ENCODE measurements at regions not wholly inside any gene's neighbourhood (a gene's known extent, or its start where the extent isn't known, plus 50 kb on each side); places are given as distances from the start of the nearest gene placed in this dataset.

GRCh38 chr11:24324211-24324610 is 172.6 kb upstream of the LUZP2 start:
- Histone ChIP-seq H3K9ac (ENCODE audit: low read depth, low read length) (no peak overlapping the region), H3K36me3 (ENCODE audit: insufficient read depth, low read length) (no peaks in the 10 kb centered on the region), H3K27me3 (ENCODE audit: insufficient read depth, low read length) (no peaks in the 10 kb centered on the region), H3K4me3 (ENCODE audit: low read length) (no peak overlapping the region), H3K27ac (ENCODE audit: low read depth, low read length) (no peak overlapping the region), H3K4me1 (ENCODE audit: insufficient read depth, low read length) (0 out of 2 replicates have a peak, but pooled peaks cover 2% of the 10 kb centered on the region), H3K9me3 (ENCODE audit: insufficient read depth, low read depth, low read length) (no peaks in the 10 kb centered on the region)

DNA sequence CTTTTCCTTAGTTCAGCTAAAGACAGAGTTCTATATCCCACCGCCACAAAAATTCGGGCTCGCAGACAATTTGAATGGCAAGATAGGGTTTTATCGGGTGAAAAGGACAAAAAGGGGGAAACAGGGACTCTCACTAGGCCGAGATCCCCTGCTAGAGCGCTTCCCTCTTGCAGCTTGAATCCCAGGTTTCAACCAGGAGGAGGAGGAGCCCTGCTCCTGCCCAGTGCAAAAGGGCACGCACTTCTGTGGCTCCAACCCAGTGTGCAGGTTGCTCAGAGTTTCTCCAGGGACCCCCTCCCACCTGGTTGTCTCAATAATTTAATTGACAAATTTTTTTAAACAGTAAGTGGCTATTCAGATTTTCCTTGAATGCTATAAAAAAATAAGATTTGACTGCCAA is 152.6 kb upstream of the LUZP2 start:
- H3K9ac ChIP-seq (ENCODE audit: low read depth, low read length), result no peak overlapping the region
- no peak overlapping the region for H3K4me3 ChIP-seq (ENCODE audit: low read length)
- H3K9me3 ChIP-seq (ENCODE audit: insufficient read depth, low read depth, low read length), result no peaks in the 10 kb centered on the region
- 83% methylated on average over 7 of the region's 7 CpGs for WGBS
- H3K4me1 ChIP-seq (ENCODE audit: insufficient read depth, low read length), result no peaks in the 10 kb centered on the region
- no peak overlapping the region for H3K27ac ChIP-seq (ENCODE audit: low read depth, low read length)
- H3K27me3 ChIP-seq (ENCODE audit: insufficient read depth, low read length), result no peaks in the 10 kb centered on the region
- no peaks in the 10 kb centered on the region for H3K36me3 ChIP-seq (ENCODE audit: insufficient read depth, low read length)

DNA sequence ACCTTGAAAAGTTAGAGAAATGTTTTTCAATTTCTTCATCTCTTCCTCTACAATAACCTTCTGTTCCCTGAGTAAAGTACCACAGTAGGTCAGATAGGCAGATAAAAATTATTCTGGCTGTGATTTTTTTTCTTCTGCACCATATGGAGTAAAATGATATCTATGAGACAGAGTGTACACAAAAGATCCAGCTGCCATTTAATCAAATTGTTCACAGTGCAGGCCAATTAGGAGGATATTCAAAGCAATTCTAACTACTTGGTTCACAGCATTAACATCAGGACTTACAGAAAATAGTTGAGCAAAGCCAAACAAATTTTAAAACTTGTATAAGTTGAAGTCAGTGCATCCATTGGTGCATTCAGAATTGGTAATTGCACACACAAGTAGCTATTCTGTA is 147.9 kb upstream of the LUZP2 start:
- Histone ChIP-seq H3K36me3 (ENCODE audit: insufficient read depth, low read length) (no peaks in the 10 kb centered on the region), H3K27me3 (ENCODE audit: insufficient read depth, low read length) (no peaks in the 10 kb centered on the region), H3K4me1 (ENCODE audit: insufficient read depth, low read length) (no peaks in the 10 kb centered on the region), H3K27ac (ENCODE audit: low read depth, low read length) (no peak overlapping the region), H3K9ac (ENCODE audit: low read depth, low read length) (no peak overlapping the region), H3K4me3 (ENCODE audit: low read length) (no peak overlapping the region), H3K9me3 (ENCODE audit: insufficient read depth, low read depth, low read length) (no peaks in the 10 kb centered on the region)

- WGBS, result 92% methylated on average over 1 of the region's 2 CpGs
Observed at GRCh38 chr11:24351179-24351578, 145.7 kb upstream of the LUZP2 start.

DNA sequence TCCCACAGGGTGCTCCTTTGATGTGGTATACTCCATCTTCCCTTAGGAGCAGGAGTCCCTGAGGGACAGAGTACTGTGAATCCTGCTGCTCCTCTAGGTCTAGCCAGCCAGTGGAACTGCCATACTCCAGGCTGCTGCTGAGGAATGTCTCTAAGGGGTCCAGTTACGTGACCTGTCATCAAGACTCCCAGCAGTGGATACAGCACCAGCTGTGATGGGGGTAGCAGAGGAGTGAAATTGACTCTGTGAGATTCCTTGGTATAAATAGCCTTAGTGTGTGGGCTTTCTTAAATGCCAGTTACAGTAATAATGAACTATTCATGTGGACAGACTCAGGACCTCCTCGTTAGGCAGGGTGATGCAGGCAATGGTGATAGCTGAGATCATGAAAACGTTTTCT is 140.4 kb upstream of the LUZP2 start:
- no peak overlapping the region for H3K9ac ChIP-seq (ENCODE audit: low read depth, low read length)
- 86% methylated on average over 3 of the region's 3 CpGs for WGBS
- H3K36me3 ChIP-seq (ENCODE audit: insufficient read depth, low read length), result no peaks in the 10 kb centered on the region
- H3K27me3 ChIP-seq (ENCODE audit: insufficient read depth, low read length), result no peaks in the 10 kb centered on the region
- no peak overlapping the region for H3K27ac ChIP-seq (ENCODE audit: low read depth, low read length)
- H3K4me1 ChIP-seq (ENCODE audit: insufficient read depth, low read length), result no peaks in the 10 kb centered on the region
- H3K9me3 ChIP-seq (ENCODE audit: insufficient read depth, low read depth, low read length), result peaks cover 6% of the 10 kb centered on the region; the same call in 1 of the 2 replicates
- no peak overlapping the region for H3K4me3 ChIP-seq (ENCODE audit: low read length)

More at GRCh38 chr11:24351179-24351578, 145.7 kb upstream of the LUZP2 start:
- no peaks in the 10 kb centered on the region for H3K4me1 ChIP-seq (ENCODE audit: insufficient read depth, low read length)
- H3K27ac ChIP-seq (ENCODE audit: low read depth, low read length), result no peak overlapping the region
- H3K36me3 ChIP-seq (ENCODE audit: insufficient read depth, low read length), result no peaks in the 10 kb centered on the region
- no peak overlapping the region for H3K4me3 ChIP-seq (ENCODE audit: low read length)
- H3K9ac ChIP-seq (ENCODE audit: low read depth, low read length), result no peak overlapping the region
- no peaks in the 10 kb centered on the region for H3K27me3 ChIP-seq (ENCODE audit: insufficient read depth, low read length)
- H3K9me3 ChIP-seq (ENCODE audit: insufficient read depth, low read depth, low read length), result no peaks in the 10 kb centered on the region

GRCh38 chr11:24357620-24358410 is 139.0 kb upstream of the LUZP2 start:
- no peak overlapping the region for H3K9ac ChIP-seq (ENCODE audit: low read depth, low read length)
- no peak overlapping the region for H3K4me3 ChIP-seq (ENCODE audit: low read length)
- no peaks in the 10 kb centered on the region for H3K27me3 ChIP-seq (ENCODE audit: insufficient read depth, low read length)
- no peaks in the 10 kb centered on the region for H3K4me1 ChIP-seq (ENCODE audit: insufficient read depth, low read length)
- H3K36me3 ChIP-seq (ENCODE audit: insufficient read depth, low read length), result no peaks in the 10 kb centered on the region
- H3K9me3 ChIP-seq (ENCODE audit: insufficient read depth, low read depth, low read length), result peaks cover 13% of the 10 kb centered on the region; the same call in 1 of the 2 replicates
- no peak overlapping the region for H3K27ac ChIP-seq (ENCODE audit: low read depth, low read length)
- WGBS, result 90% methylated on average over 8 of the region's 8 CpGs

GRCh38 chr11:24372491-24372890 is 124.4 kb upstream of the LUZP2 start:
- no peaks in the 10 kb centered on the region for H3K9me3 ChIP-seq (ENCODE audit: insufficient read depth, low read depth, low read length)
- H3K36me3 ChIP-seq (ENCODE audit: insufficient read depth, low read length), result no peaks in the 10 kb centered on the region
- no peaks in the 10 kb centered on the region for H3K27me3 ChIP-seq (ENCODE audit: insufficient read depth, low read length)
- no peak overlapping the region for H3K27ac ChIP-seq (ENCODE audit: low read depth, low read length)
- no peak overlapping the region for H3K9ac ChIP-seq (ENCODE audit: low read depth, low read length)
- peaks cover 11% of the 10 kb centered on the region for H3K4me1 ChIP-seq (ENCODE audit: insufficient read depth, low read length)
- no peak overlapping the region for H3K4me3 ChIP-seq (ENCODE audit: low read length)
- WGBS, result no CpG with 5 or more reads among the region's 1 CpG

- WGBS, result 88% methylated on average over 1 of the region's 1 CpG
- Histone ChIP-seq H3K9ac (ENCODE audit: low read depth, low read length) (no peak overlapping the region), H3K4me1 (ENCODE audit: insufficient read depth, low read length) (peaks cover 11% of the 10 kb centered on the region)
Observed at GRCh38 chr11:24373516-24373915, 123.3 kb upstream of the LUZP2 start.

GRCh38 chr11:24375351-24375750 is 121.5 kb upstream of the LUZP2 start:
- Histone ChIP-seq H3K27me3 (ENCODE audit: insufficient read depth, low read length) (no peaks in the 10 kb centered on the region), H3K27ac (ENCODE audit: low read depth, low read length) (no peak overlapping the region), H3K36me3 (ENCODE audit: insufficient read depth, low read length) (no peaks in the 10 kb centered on the region), H3K4me3 (ENCODE audit: low read length) (no peak overlapping the region), H3K4me1 (ENCODE audit: insufficient read depth, low read length) (peaks cover 11% of the 10 kb centered on the region), H3K9ac (ENCODE audit: low read depth, low read length) (no peak overlapping the region), H3K9me3 (ENCODE audit: insufficient read depth, low read depth, low read length) (no peaks in the 10 kb centered on the region)
- WGBS, result 82% methylated on average over 1 of the region's 1 CpG

More at GRCh38 chr11:24373516-24373915, 123.3 kb upstream of the LUZP2 start:
- Histone ChIP-seq H3K36me3 (ENCODE audit: insufficient read depth, low read length) (no peaks in the 10 kb centered on the region), H3K4me3 (ENCODE audit: low read length) (no peak overlapping the region), H3K27me3 (ENCODE audit: insufficient read depth, low read length) (no peaks in the 10 kb centered on the region), H3K27ac (ENCODE audit: low read depth, low read length) (no peak overlapping the region), H3K9me3 (ENCODE audit: insufficient read depth, low read depth, low read length) (no peaks in the 10 kb centered on the region)

- 100% methylated on average over 1 of the region's 3 CpGs for WGBS
- no peak overlapping the region for H3K4me3 ChIP-seq (ENCODE audit: low read length)
- no peaks in the 10 kb centered on the region for H3K36me3 ChIP-seq (ENCODE audit: insufficient read depth, low read length)
- H3K9ac ChIP-seq (ENCODE audit: low read depth, low read length), result no peak overlapping the region
- no peaks in the 10 kb centered on the region for H3K9me3 ChIP-seq (ENCODE audit: insufficient read depth, low read depth, low read length)
- H3K27ac ChIP-seq (ENCODE audit: low read depth, low read length), result no peak overlapping the region
- H3K27me3 ChIP-seq (ENCODE audit: insufficient read depth, low read length), result no peaks in the 10 kb centered on the region
- peaks cover 11% of the 10 kb centered on the region for H3K4me1 ChIP-seq (ENCODE audit: insufficient read depth, low read length)
Observed at GRCh38 chr11:24375931-24376330, 120.9 kb upstream of the LUZP2 start.

DNA sequence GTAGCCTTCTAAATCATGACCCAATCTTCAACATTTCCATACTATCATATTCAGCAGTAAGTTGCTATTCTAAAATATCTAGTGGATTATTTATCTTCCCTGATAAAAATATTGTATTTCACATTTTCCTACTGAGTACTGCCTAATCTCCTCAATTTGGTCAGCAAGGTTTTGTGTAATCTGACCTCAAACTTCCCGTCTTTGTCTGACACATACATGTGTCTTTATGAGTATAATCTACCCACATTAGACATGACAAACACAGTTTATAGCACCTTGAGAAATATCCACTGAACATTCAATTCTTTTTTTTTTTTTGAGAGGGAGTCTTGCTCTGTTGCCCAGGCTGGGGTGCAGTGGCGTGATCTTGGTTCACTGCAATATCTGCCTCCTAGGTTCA is 113.7 kb upstream of the LUZP2 start:
- 98% methylated on average over 2 of the region's 2 CpGs for WGBS
- H3K4me3 ChIP-seq (ENCODE audit: low read length), result no peak overlapping the region

GRCh38 chr11:24384240-24384639 is 112.6 kb upstream of the LUZP2 start:
- H3K27ac ChIP-seq (ENCODE audit: low read depth, low read length), result no peak overlapping the region
- 93% methylated on average over 1 of the region's 3 CpGs for WGBS
- H3K9ac ChIP-seq (ENCODE audit: low read depth, low read length), result no peak overlapping the region
- H3K4me3 ChIP-seq (ENCODE audit: low read length), result no peak overlapping the region
- H3K36me3 ChIP-seq (ENCODE audit: insufficient read depth, low read length), result no peaks in the 10 kb centered on the region
- no peaks in the 10 kb centered on the region for H3K4me1 ChIP-seq (ENCODE audit: insufficient read depth, low read length)
- no peaks in the 10 kb centered on the region for H3K27me3 ChIP-seq (ENCODE audit: insufficient read depth, low read length)
- H3K9me3 ChIP-seq (ENCODE audit: insufficient read depth, low read depth, low read length), result no peaks in the 10 kb centered on the region

More for the DNA sequence above, 113.7 kb upstream of the LUZP2 start:
- Histone ChIP-seq H3K36me3 (ENCODE audit: insufficient read depth, low read length) (no peaks in the 10 kb centered on the region), H3K4me1 (ENCODE audit: insufficient read depth, low read length) (no peaks in the 10 kb centered on the region), H3K9ac (ENCODE audit: low read depth, low read length) (no peak overlapping the region), H3K27me3 (ENCODE audit: insufficient read depth, low read length) (no peaks in the 10 kb centered on the region), H3K9me3 (ENCODE audit: insufficient read depth, low read depth, low read length) (no peaks in the 10 kb centered on the region), H3K27ac (ENCODE audit: low read depth, low read length) (no peak overlapping the region)
